Activated B cell treated with CpG ODN at 0.5 μM for 24 hours (primary cell): ENCODE measurements at regions not wholly inside any gene's neighbourhood (a gene's known extent, or its start where the extent isn't known, plus 50 kb on each side); places are given as distances from the start of the nearest gene placed in this dataset.
"Not testable (repeated sequence)": the region's sequence is repeated elsewhere in the genome, so short reads cannot be mapped to it uniquely, and the experiment has no call there.

ENCODE experiments used
- ATAC-seq: fragments of 200-7000 bp; cut with Tn5 transposase; one replicate; pipeline ENCODE4 v1.10.0; 2021; ENCODE audit warnings: low read depth, mild to moderate bottlenecking, moderate library complexity
- CTCF ChIA-PET: fragments of 350-600 bp; sonication (Branson Sonifier 250); formaldehyde crosslinking; loops from one replicate; lab custom pipeline; 2021; ENCODE audit warnings: antibody characterized with exemption; lab: Charles Lee
- POLR2A ChIA-PET: fragments of 350-600 bp; sonication (Branson Sonifier 250); formaldehyde crosslinking; loops from one replicate; lab custom pipeline; 2021; ENCODE audit warnings: antibody characterized with exemption; lab: Charles Lee
- DNase-seq: peaks from one replicate; pipeline ENCODE4 v3.0.0; 2022
- H3K27ac Mint-ChIP-seq: one replicate; pipeline ENCODE4 v1.8.0; 2020; ENCODE audit warnings: mixed read lengths
- H3K27me3 Mint-ChIP-seq: one replicate; pipeline ENCODE4 v1.8.0; 2021; ENCODE audit warnings: mixed read lengths
- H3K36me3 Mint-ChIP-seq: one replicate; pipeline ENCODE4 v1.8.0; 2021; ENCODE audit warnings: low read depth, mixed read lengths
- H3K4me1 Mint-ChIP-seq: one replicate; pipeline ENCODE4 v1.8.0; 2021; ENCODE audit warnings: mixed read lengths
- H3K4me3 Mint-ChIP-seq: one replicate; pipeline ENCODE4 v1.8.0; 2020; ENCODE audit warnings: mild to moderate bottlenecking, mixed read lengths
- H3K9me3 Mint-ChIP-seq: one replicate; pipeline ENCODE4 v1.8.0; 2020; ENCODE audit warnings: mixed read lengths
- CTCF ChIP-seq: fragments of 200-600 bp; IDR thresholded peaks from one replicate; pipeline ENCODE4 v1.8.0; 2022; ENCODE audit warnings: antibody characterized with exemption, mild to moderate bottlenecking
- intact Hi-C: fragments of 100-400 bp; cut with micrococcal nuclease; formaldehyde crosslinking; loops from one replicate; pipeline ENCODE4 v1.15.1; 2024

GRCh38 chr18:9000733-9001132, 101.8 kb upstream of the NDUFV2 start:
- TF ChIP-seq CTCF, result no peak
- ChIA-PET CTCF (no interaction called here), POLR2A (no interaction called here)
- Mint-ChIP-seq H3K4me3 (no peak overlapping the region), H3K4me1 (no peaks in the 10 kb centered on the region), H3K27ac (no peak overlapping the region), H3K27me3 (peaks cover 12% of the 10 kb centered on the region), H3K9me3 (peaks cover 10% of the 10 kb centered on the region), H3K36me3 (no peaks in the 10 kb centered on the region)
- intact Hi-C loops, result no loop called here
- ATAC-seq (no peak), DNase-seq (no peak)

- intact Hi-C loops, result no loop called here
- peaks cover 12% of the 10 kb centered on the region for H3K27me3 Mint-ChIP-seq
- POLR2A ChIA-PET, result no interaction called here
These were observed 101.3 kb upstream of the NDUFV2 start for GRCh38 chr18:9001209-9001608.

GRCh38 chr18:9003406-9004100, 98.9 kb upstream of the NDUFV2 start:
- H3K4me1 Mint-ChIP-seq, result no peaks in the 10 kb centered on the region
- POLR2A ChIA-PET, result no interaction called here
- H3K27ac Mint-ChIP-seq, result no peak overlapping the region
- intact Hi-C loops, result no loop called here
- H3K27me3 Mint-ChIP-seq, result peaks cover 12% of the 10 kb centered on the region
- no peaks in the 10 kb centered on the region for H3K36me3 Mint-ChIP-seq
- no peak for TF ChIP-seq CTCF
- peaks cover 7% of the 10 kb centered on the region for H3K9me3 Mint-ChIP-seq
- CTCF ChIA-PET, result no interaction called here
- no peak for ATAC-seq
- DNase-seq, result no peak
- H3K4me3 Mint-ChIP-seq, result no peak overlapping the region

More at GRCh38 chr18:9001209-9001608, 101.3 kb upstream of the NDUFV2 start:
- H3K4me3 Mint-ChIP-seq, result no peak overlapping the region
- no peak for DNase-seq
- CTCF ChIA-PET, result no interaction called here
- no peak for TF ChIP-seq CTCF
- no peak for ATAC-seq
- peaks cover 10% of the 10 kb centered on the region for H3K9me3 Mint-ChIP-seq
- H3K27ac Mint-ChIP-seq, result no peak overlapping the region
- H3K36me3 Mint-ChIP-seq, result no peaks in the 10 kb centered on the region
- H3K4me1 Mint-ChIP-seq, result no peaks in the 10 kb centered on the region

GRCh38 chr18:9004308-9004707, 98.2 kb upstream of the NDUFV2 start:
- DNase-seq, ATAC-seq, H3K27ac Mint-ChIP-seq, H3K4me3 Mint-ChIP-seq, intact Hi-C loops, CTCF ChIA-PET, POLR2A ChIA-PET, H3K9me3 Mint-ChIP-seq, H3K4me1 Mint-ChIP-seq, H3K36me3 Mint-ChIP-seq: not testable (repeated sequence)
- peaks cover 16% of the 10 kb centered on the region for H3K27me3 Mint-ChIP-seq

GRCh38 chr18:9007700-9008099, 94.8 kb upstream of the NDUFV2 start:
- H3K27ac Mint-ChIP-seq, DNase-seq, H3K36me3 Mint-ChIP-seq, CTCF ChIA-PET, H3K27me3 Mint-ChIP-seq, intact Hi-C loops, ATAC-seq, H3K4me1 Mint-ChIP-seq, H3K4me3 Mint-ChIP-seq, POLR2A ChIA-PET, H3K9me3 Mint-ChIP-seq: not testable (repeated sequence)

GRCh38 chr18:9008200-9008708, 94.2 kb upstream of the NDUFV2 start:
- ATAC-seq, result no peak
- peaks cover 6% of the 10 kb centered on the region for H3K27me3 Mint-ChIP-seq
- DNase-seq, result no peak
- no peaks in the 10 kb centered on the region for H3K36me3 Mint-ChIP-seq
- no peak overlapping the region for H3K27ac Mint-ChIP-seq
- H3K4me1 Mint-ChIP-seq, result no peaks in the 10 kb centered on the region
- peaks cover 4% of the 10 kb centered on the region for H3K9me3 Mint-ChIP-seq
- H3K4me3 Mint-ChIP-seq, result no peak overlapping the region
- intact Hi-C loops, result no loop called here
- POLR2A ChIA-PET, result no interaction called here
- CTCF ChIA-PET, result no interaction called here
- TF ChIP-seq CTCF, result no peak
